ENCODE measurements at regions not wholly inside any gene's neighbourhood (a gene's known extent, or its start where the extent isn't known, plus 50 kb on each side); places are given as distances from the start of the nearest gene placed in this dataset.
A peak's percentile ranks its signal among the peaks of the same experiment; 100 is the strongest.

DNA sequence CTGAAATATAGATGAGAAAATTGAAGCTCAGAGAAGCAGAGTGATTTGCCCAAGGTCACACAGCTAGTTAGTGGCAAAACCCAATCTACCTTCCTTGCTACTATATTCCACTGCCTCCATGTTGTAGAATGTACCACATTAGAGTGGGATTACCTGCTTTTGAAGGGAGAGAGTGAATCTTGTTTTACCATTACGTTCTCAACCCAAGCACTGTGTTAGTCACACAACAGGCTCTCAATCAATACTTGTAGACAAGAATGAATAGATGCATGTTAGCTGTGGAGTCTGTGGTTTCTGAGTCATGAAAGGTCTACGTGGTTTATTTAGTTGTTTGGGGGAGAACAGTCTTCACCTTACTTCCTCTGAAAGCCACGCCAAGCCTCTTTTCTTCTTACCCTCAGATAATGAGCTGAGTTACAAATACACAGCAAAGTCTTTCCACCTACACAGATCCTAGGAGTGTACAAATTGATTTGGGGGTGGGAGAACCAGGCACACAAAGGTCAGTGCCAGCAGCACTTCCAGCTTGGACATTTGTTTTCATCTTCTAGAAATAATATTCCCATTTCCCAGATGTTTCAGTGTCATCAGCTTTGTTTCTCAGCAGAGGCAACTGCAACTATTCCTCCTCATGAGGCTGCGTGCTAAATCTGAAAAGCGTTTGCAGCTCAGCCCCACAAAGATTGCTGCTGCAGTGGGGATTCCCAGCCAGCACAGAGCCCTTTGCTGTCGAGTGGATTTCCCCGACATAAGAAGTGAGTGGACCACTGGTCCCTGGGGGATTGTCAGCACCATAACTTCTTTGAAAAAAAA is 71.5 kb upstream of the ADO start:
- CTCF ChIA-PET, result interaction anchor here (0.6 to 1.6 kb wide), 7 partner anchors 73 to 1244 kb away, joined by 3 to 16 read pairs (median 3); partner anchors contain the start of gene EGR2
- peak overlapping the region; percentile 18 for H3K4me3 ChIP-seq (ENCODE audit: low read length)

DNA sequence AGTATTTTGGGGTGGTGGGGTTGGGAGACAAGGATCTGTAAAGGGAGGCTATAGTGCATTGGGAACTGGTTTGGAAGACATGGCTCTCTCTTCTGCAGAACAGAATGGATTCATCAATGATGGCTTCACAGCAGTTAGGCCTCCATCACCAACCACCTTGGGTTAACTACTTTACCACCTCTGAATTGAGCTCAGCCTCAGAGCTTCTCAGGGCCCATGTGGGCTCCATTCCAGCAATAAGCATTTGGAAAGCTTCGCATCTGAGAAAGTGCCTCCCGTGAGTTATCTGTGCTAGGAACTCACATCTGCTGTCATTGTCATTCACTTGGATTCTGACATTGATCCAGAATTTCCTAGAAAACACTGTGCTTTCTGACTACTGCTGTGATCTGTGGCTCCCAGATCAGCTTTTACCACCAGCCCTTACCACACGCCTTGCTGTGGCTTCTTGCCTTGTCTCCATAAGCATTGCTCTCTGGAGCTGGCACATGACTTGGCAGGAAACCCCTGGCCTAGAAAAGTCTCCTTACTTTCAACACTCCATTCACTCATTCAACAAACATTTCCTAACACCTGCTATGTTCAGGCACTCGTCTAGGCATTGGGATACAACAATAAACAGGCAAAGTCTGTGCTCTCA is 70.7 kb upstream of the ADO start:
- ATAC-seq, result no peak
- no peaks in the 10 kb centered on the region for H3K79me2 ChIP-seq (ENCODE audit: low read length)
- H3K27me3 ChIP-seq (ENCODE audit: low read length), result no peaks in the 10 kb centered on the region
- intact Hi-C loops (cut with micrococcal nuclease), result loop anchor here (1.0 to 2.0 kb wide), 6 partner anchors 61 to 349 kb away; partner anchors contain the start of genes ADO and EGR2
- no peak overlapping the region for H2AFZ ChIP-seq (ENCODE audit: low read length)
- peak overlapping the region; percentile 18 for H3K4me3 ChIP-seq (ENCODE audit: low read length)
- H3F3A ChIP-seq (ENCODE audit: low read length, unreplicated experiment), result peaks cover 22% of the 10 kb centered on the region
- peak overlapping the region; percentile 68 for H3K4me2 ChIP-seq (ENCODE audit: low read length)
- peaks cover 68% of the 10 kb centered on the region for H3K4me1 ChIP-seq (ENCODE audit: insufficient read depth, low read length)
- peak; percentile 79 for DNase-seq
- H3K9me3 ChIP-seq (ENCODE audit: low read length), result no peaks in the 10 kb centered on the region
- BruUV-seq (replicated peaks), result no TSS peak
- ChIA-PET CTCF (interaction anchor here (0.6 to 1.6 kb wide), 4 partner anchors 73 to 113 kb away, joined by 3 to 16 read pairs (median 3); partner anchors contain the start of gene EGR2), POLR2A (ENCODE audit: unreplicated experiment) (interaction anchor here (0.5 to 0.7 kb wide), 3 partner anchors 37 to 400 kb away, joined by 3 to 4 read pairs (median 3); no protein-coding TSS in a partner anchor)
- peak overlapping the region; percentile 84 for H3K27ac ChIP-seq (ENCODE audit: low read length)
- H3K9ac ChIP-seq (ENCODE audit: low read length), result peak overlapping the region; percentile 70
- no peaks in the 10 kb centered on the region for H3K36me3 ChIP-seq (ENCODE audit: low read depth, low read length)
- no peak for TF ChIP-seq EZH2phosphoT487 (IDR thresholded peaks at IDR 0.05; ENCODE audit: borderline replicate concordance, low read length)
- TF ChIP-seq, protein P1, sequence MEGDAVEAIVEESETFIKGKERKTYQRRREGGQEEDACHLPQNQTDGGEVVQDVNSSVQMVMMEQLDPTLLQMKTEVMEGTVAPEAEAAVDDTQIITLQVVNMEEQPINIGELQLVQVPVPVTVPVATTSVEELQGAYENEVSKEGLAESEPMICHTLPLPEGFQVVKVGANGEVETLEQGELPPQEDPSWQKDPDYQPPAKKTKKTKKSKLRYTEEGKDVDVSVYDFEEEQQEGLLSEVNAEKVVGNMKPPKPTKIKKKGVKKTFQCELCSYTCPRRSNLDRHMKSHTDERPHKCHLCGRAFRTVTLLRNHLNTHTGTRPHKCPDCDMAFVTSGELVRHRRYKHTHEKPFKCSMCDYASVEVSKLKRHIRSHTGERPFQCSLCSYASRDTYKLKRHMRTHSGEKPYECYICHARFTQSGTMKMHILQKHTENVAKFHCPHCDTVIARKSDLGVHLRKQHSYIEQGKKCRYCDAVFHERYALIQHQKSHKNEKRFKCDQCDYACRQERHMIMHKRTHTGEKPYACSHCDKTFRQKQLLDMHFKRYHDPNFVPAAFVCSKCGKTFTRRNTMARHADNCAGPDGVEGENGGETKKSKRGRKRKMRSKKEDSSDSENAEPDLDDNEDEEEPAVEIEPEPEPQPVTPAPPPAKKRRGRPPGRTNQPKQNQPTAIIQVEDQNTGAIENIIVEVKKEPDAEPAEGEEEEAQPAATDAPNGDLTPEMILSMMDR (conservative IDR thresholded peaks at IDR 0.05; ENCODE audit: low read depth, low read length), result no peak
- no peak for TF ChIP-seq EZH2 (IDR thresholded peaks at IDR 0.05; ENCODE audit: low read length, unreplicated experiment)
- no peaks in the 10 kb centered on the region for H4K20me1 ChIP-seq (ENCODE audit: low read length)
- 0 out of 2 replicates have a peak, but pooled peaks cover 4% of the 10 kb centered on the region for H3K9me2 ChIP-seq (replicated peaks; ENCODE audit: low read length)

More for the DNA sequence above, 71.5 kb upstream of the ADO start:
- Histone ChIP-seq H3K9me2 (replicated peaks; ENCODE audit: low read length) (0 out of 2 replicates have a peak, but pooled peaks cover 3% of the 10 kb centered on the region), H3K4me2 (ENCODE audit: low read length) (peak overlapping the region; percentile 68), H3K9me3 (ENCODE audit: low read length) (no peaks in the 10 kb centered on the region), H3K4me1 (ENCODE audit: insufficient read depth, low read length) (peaks cover 60% of the 10 kb centered on the region), H3K9ac (ENCODE audit: low read length) (peak overlapping the region; percentile 70), H3K27ac (ENCODE audit: low read length) (peak overlapping the region; percentile 84), H3F3A (ENCODE audit: low read length, unreplicated experiment) (peaks cover 22% of the 10 kb centered on the region), H3K36me3 (ENCODE audit: low read depth, low read length) (no peaks in the 10 kb centered on the region), H2AFZ (ENCODE audit: low read length) (peak overlapping the region; percentile 3; the same call in 1 of the 2 replicates), H4K20me1 (ENCODE audit: low read length) (no peaks in the 10 kb centered on the region), H3K79me2 (ENCODE audit: low read length) (no peaks in the 10 kb centered on the region), H3K27me3 (ENCODE audit: low read length) (no peaks in the 10 kb centered on the region)
- DNase-seq, result peak; percentile 100
- intact Hi-C loops (cut with micrococcal nuclease), result loop anchor here (1.0 to 2.0 kb wide), 6 partner anchors 62 to 349 kb away; partner anchors contain the start of genes ADO and EGR2
- peak; percentile 86 for ATAC-seq
- no TSS peak for BruUV-seq (replicated peaks)
- TF ChIP-seq, protein P1 (conservative IDR thresholded peaks at IDR 0.05; ENCODE audit: low read depth, low read length), result no peak
- TF ChIP-seq EZH2 (IDR thresholded peaks at IDR 0.05; ENCODE audit: low read length, unreplicated experiment), result no peak
- no peak for TF ChIP-seq EZH2phosphoT487 (IDR thresholded peaks at IDR 0.05; ENCODE audit: borderline replicate concordance, low read length)
- POLR2A ChIA-PET (ENCODE audit: unreplicated experiment), result interaction anchor here (0.6 to 0.7 kb wide), 3 partner anchors 17 to 47 kb away, joined by 3 to 4 read pairs (median 3); no protein-coding TSS in a partner anchor
